ENCODE measurements at regions not wholly inside any gene's neighbourhood (a gene's known extent, or its start where the extent isn't known, plus 50 kb on each side); places are given as distances from the start of the nearest gene placed in this dataset.

DNA sequence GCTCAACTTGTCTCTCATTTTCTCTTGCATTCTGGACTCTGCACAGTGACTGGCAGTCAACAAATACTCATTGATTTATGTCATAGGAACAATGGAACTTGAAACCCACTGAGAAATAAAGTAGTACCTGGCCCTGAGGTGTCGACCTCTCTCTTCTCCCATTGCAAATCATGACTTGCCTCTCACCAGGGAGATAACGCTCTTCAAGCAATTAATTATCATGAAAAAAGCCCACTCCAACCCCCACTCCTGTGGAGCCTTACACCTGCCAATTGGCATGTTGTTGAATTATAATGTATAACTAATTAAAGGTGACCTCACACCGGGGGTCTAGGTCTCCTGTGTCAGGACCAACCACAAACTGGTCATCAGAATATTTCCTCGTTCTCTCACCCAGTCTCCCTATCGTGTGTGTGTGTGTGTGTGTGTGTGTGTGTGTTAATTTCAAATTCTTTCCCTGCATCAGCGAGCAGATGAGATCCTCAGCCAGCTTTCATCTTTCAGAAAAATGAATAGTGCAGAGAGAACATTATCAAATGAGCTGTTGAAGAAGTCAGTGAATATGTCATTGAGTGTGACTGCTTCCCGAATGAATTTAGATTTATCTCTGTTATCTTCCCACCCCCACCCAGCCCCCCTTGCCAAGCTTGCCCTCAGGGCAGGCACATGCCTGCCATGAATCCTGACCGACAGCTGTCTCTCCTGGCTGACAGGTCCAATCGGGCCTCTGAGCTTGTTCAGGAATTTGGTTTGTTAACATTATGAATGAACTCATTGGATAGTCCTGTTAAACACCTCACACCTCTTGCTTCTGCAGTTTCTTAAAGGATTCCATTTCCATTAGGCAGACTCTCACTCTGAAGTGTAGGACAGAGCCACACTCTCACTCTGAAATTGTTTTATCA lies 357.4 kb downstream of the INSC start:
- intact Hi-C loops (cut with DNase I): no loop called here
- no peak overlapping the region for H3K27ac ChIP-seq

DNA sequence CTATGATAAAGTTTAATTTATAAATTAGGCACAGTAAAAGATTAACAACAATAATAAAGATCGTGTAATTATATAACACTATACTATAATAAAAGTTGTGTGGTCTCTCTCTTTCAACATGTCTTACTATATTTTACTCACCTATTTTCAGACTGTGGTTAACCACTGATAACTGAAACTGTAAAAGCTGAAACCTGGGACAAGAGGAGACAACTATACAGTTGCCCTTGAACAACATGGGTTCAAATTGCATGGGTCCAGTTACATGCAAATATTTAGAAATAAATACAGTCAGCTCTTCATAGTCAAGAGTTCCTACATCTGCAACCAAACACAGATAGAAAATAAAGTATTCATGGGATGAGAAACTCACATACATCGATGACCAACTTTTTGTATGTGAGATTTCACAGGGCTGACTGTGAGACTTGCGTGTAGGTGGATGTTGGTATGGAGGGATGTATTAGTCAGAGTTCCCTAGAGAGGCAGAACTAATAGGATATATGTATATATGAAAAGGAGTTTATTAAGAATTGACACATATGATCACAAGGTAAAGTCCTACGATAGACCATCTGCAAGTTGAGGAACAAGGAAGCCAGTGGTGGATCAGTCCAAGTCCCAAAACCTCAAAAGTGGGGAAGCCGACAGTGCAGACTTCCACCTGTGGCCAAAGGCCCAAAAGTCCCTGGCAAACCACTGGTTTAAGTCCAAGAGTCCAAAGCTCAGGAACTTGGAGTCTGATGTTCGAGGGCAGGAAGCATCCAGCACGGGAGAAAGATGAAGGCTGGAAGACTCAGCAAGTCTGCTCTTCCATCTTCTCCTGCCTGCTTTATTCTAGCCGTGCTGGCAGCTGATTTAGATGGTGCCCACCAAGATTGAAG lies 359.5 kb downstream of the INSC start:
- Histone ChIP-seq H3K9me3 (no peaks in the 10 kb centered on the region), H3K4me3 (no peak overlapping the region), H3K27ac (no peak overlapping the region), H3K4me1 (no peaks in the 10 kb centered on the region), H3K36me3 (no peaks in the 10 kb centered on the region), H3K27me3 (no peaks in the 10 kb centered on the region)
- no peak for TF ChIP-seq POLR2A (IDR thresholded peaks at IDR 0.05)
- TF ChIP-seq, protein P1, sequence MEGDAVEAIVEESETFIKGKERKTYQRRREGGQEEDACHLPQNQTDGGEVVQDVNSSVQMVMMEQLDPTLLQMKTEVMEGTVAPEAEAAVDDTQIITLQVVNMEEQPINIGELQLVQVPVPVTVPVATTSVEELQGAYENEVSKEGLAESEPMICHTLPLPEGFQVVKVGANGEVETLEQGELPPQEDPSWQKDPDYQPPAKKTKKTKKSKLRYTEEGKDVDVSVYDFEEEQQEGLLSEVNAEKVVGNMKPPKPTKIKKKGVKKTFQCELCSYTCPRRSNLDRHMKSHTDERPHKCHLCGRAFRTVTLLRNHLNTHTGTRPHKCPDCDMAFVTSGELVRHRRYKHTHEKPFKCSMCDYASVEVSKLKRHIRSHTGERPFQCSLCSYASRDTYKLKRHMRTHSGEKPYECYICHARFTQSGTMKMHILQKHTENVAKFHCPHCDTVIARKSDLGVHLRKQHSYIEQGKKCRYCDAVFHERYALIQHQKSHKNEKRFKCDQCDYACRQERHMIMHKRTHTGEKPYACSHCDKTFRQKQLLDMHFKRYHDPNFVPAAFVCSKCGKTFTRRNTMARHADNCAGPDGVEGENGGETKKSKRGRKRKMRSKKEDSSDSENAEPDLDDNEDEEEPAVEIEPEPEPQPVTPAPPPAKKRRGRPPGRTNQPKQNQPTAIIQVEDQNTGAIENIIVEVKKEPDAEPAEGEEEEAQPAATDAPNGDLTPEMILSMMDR (IDR thresholded peaks at IDR 0.05): no peak
- intact Hi-C loops (cut with DNase I): no loop called here
- DNase-seq: no peak
- WGBS, 2 donors: 69 to 76% methylated on average over 8 of the region's 8 CpGs

More for the DNA sequence above, 357.4 kb downstream of the INSC start:
- TF ChIP-seq, protein P1 (IDR thresholded peaks at IDR 0.05): no peak
- TF ChIP-seq POLR2A (IDR thresholded peaks at IDR 0.05): no peak
- WGBS, 2 donors: 24 to 27% methylated on average over 6 to 9 of the region's 9 CpGs
- H3K27me3 ChIP-seq: no peaks in the 10 kb centered on the region
- DNase-seq: no peak
- H3K4me3 ChIP-seq: no peak overlapping the region
- no peaks in the 10 kb centered on the region for H3K9me3 ChIP-seq
- no peaks in the 10 kb centered on the region for H3K4me1 ChIP-seq
- no peaks in the 10 kb centered on the region for H3K36me3 ChIP-seq

DNA sequence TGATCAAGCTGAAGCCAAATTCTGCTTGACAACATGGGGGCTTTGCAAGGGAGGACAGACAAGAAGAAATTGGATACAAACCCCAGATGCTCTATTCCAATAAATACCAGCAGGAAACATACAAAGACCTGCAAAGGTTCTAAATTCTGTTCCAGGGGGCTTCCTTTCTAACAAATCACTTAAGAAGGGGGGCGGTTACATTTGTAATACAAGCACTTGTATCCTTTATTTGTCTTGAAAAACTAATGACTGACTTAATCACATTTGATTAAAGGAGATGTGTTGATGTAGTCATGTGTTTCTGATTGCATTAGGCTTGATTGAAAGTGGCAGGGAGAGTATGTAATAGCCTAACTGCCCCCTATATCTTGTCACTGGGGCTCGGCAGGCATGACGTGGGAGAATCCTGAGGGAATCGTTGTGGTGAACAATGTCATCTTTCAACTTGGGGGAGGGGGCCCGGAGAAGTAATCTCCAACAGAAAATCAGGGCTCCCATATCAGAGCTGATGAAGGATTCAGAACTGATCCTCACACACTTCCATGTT lies 361.7 kb downstream of the INSC start:
- intact Hi-C loops (cut with DNase I): no loop called here
- TF ChIP-seq POLR2A (IDR thresholded peaks at IDR 0.05): no peak
- TF ChIP-seq, protein P1 (IDR thresholded peaks at IDR 0.05): no peak
- WGBS, 2 donors: 76 to 82% methylated on average over 5 of the region's 5 CpGs

DNA sequence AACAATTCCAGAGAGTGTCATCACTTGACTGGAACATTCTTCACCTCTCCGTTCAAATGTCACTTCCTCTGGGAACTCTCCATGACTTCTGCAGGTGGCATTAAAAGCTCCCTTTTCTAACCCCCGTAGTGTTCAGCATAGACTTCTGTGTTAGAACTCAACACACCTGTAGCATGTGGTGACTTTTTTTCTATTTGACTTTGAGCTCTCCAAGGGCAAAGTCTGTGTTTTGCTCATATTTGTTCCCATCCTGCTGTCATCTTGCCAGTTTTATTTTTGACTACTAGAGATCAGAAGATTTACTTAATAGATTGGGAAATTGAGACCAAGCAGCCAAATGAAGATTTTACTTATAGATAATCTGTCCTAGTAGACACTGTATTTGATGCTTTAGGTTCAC lies 367.1 kb downstream of the INSC start:
- no peak for TF ChIP-seq POLR2A (IDR thresholded peaks at IDR 0.05)
- TF ChIP-seq, protein P1 (IDR thresholded peaks at IDR 0.05): no peak
- intact Hi-C loops (cut with DNase I): no loop called here
- no peak overlapping the region for H3K27ac ChIP-seq
- H3K9me3 ChIP-seq: no peaks in the 10 kb centered on the region
- no peaks in the 10 kb centered on the region for H3K4me1 ChIP-seq
- H3K36me3 ChIP-seq: no peaks in the 10 kb centered on the region
- no peak overlapping the region for H3K4me3 ChIP-seq
- no peak for DNase-seq
- no peaks in the 10 kb centered on the region for H3K27me3 ChIP-seq
- 66 to 95% methylated on average over 2 of the region's 2 CpGs for WGBS, 2 donors

More for the DNA sequence above, 361.7 kb downstream of the INSC start:
- Histone ChIP-seq H3K4me3 (no peak overlapping the region), H3K9me3 (no peaks in the 10 kb centered on the region), H3K4me1 (no peaks in the 10 kb centered on the region), H3K36me3 (no peaks in the 10 kb centered on the region), H3K27ac (no peak overlapping the region), H3K27me3 (no peaks in the 10 kb centered on the region)
- no peak for DNase-seq
